ENCODE measurements at regions not wholly inside any gene's neighbourhood (a gene's known extent, or its start where the extent isn't known, plus 50 kb on each side); places are given as distances from the start of the nearest gene placed in this dataset.

GRCh38 chr3:150309257-150309542, 98.9 kb upstream of the TSC22D2 start:
- H3K27me3 Mint-ChIP-seq (ENCODE audit: low read depth in 3 of 3), result peaks cover 0 to 3% (median 0%) of the 10 kb centered on the region in 3 donors
- H3K4me1 ChIP-seq (ENCODE audit: control insufficient read depth in 1 of 2, insufficient read depth in 2 of 2, low read length in 2 of 2), result no peaks in the 10 kb centered on the region
- DNase-seq, result no peak
- peaks cover 0 to 2% (median 0%) of the 10 kb centered on the region in 7 donors for H3K9me3 Mint-ChIP-seq
- no peaks in the 10 kb centered on the region for H4K20me1 ChIP-seq (ENCODE audit: insufficient read depth, low read length)
- no peak overlapping the region for H3K27ac ChIP-seq (ENCODE audit: low read depth in 1 of 2, low read length in 2 of 2)
- no peak overlapping the region for H3K4me2 ChIP-seq (replicated peaks; ENCODE audit: extremely low read depth, low read length, poor library complexity, severe bottlenecking)
- no peak overlapping the region for H3K4me3 Mint-ChIP-seq
- no peaks in the 10 kb centered on the region for H3K9me3 ChIP-seq (replicated peaks in 1 of 2; ENCODE audit: control insufficient read depth in 1 of 2, insufficient read depth in 1 of 2, low read length in 2 of 2)
- H3K36me3 ChIP-seq (replicated peaks in 1 of 2; ENCODE audit: control insufficient read depth in 1 of 2, insufficient read depth in 2 of 2, low read length in 2 of 2), result no peaks in the 10 kb centered on the region
- intact Hi-C loops (cut with micrococcal nuclease), result no loop called here
- TF ChIP-seq, protein P1, sequence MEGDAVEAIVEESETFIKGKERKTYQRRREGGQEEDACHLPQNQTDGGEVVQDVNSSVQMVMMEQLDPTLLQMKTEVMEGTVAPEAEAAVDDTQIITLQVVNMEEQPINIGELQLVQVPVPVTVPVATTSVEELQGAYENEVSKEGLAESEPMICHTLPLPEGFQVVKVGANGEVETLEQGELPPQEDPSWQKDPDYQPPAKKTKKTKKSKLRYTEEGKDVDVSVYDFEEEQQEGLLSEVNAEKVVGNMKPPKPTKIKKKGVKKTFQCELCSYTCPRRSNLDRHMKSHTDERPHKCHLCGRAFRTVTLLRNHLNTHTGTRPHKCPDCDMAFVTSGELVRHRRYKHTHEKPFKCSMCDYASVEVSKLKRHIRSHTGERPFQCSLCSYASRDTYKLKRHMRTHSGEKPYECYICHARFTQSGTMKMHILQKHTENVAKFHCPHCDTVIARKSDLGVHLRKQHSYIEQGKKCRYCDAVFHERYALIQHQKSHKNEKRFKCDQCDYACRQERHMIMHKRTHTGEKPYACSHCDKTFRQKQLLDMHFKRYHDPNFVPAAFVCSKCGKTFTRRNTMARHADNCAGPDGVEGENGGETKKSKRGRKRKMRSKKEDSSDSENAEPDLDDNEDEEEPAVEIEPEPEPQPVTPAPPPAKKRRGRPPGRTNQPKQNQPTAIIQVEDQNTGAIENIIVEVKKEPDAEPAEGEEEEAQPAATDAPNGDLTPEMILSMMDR (IDR thresholded peaks at IDR 0.05), result no peak
- H3K4me1 Mint-ChIP-seq, result no peaks in the 10 kb centered on the region
- H3K79me2 ChIP-seq (ENCODE audit: insufficient read depth, low read length), result no peaks in the 10 kb centered on the region
- H3K4me3 ChIP-seq (replicated peaks in 1 of 3; ENCODE audit: low read depth in 2 of 3, low read length in 3 of 3), result no peak overlapping the region
- H3K36me3 Mint-ChIP-seq, result no peaks in the 10 kb centered on the region
- H3K27me3 ChIP-seq (ENCODE audit: control insufficient read depth in 2 of 2, insufficient read depth in 2 of 2, low read length in 2 of 2), result no peaks in the 10 kb centered on the region
- H3K27ac Mint-ChIP-seq, result no peak overlapping the region
- no peak overlapping the region for H2AFZ ChIP-seq (ENCODE audit: insufficient read depth, low read depth, low read length, poor library complexity, severe bottlenecking)
- H3K9ac ChIP-seq (ENCODE audit: insufficient read depth, low read length, poor library complexity, severe bottlenecking), result no peak overlapping the region

DNA sequence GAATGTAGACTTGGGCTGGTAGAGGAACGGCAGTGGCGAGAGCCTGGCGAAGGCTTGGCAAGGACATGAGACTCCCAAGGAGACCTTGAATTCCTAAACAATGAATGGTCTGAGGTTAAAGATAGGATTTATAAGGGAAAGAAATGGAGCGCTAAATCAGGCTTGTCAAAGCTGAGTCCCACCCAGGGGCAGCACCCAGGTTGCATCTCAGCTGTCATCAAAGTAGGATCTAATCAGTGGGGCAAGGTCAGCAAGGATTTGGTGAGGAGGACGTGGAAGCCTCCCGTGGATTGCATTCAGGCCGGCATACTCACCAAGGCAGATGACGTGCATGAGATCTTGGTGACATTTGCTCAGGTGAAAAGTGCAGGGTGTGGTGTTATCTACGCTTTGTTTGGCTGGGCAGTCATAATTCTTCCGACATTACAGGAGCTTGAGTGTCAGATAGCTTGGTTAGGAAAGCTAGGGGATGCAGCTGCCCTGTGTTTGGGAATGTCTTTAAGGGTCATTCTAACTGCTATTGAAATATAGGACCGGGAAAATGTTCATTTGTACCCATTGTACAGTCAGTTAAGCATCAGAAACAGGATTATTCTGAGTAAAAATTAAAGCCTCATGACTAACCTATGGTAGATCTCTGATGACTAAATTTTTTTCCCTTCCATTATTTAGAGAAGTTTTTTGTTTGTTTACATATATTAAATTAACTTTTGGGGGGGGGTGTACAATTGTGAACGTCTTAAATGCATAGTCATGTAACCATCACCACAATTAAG, 99.4 kb upstream of the TSC22D2 start:
- Mint-ChIP-seq H3K4me3 (no peak overlapping the region), H3K9me3 (peaks cover 0 to 2% (median 0%) of the 10 kb centered on the region in 7 donors), H3K4me1 (no peaks in the 10 kb centered on the region), H3K27ac (peak overlapping the region in 1 of 7 donors; percentile 2), H3K36me3 (no peaks in the 10 kb centered on the region), H3K27me3 (ENCODE audit: low read depth in 3 of 3) (peaks cover 0 to 3% (median 0%) of the 10 kb centered on the region in 3 donors)
- Histone ChIP-seq H2AFZ (ENCODE audit: insufficient read depth, low read depth, low read length, poor library complexity, severe bottlenecking) (no peak overlapping the region), H3K36me3 (replicated peaks in 1 of 2; ENCODE audit: control insufficient read depth in 1 of 2, insufficient read depth in 2 of 2, low read length in 2 of 2) (no peaks in the 10 kb centered on the region), H3K4me1 (ENCODE audit: control insufficient read depth in 1 of 2, insufficient read depth in 2 of 2, low read length in 2 of 2) (no peaks in the 10 kb centered on the region), H3K79me2 (ENCODE audit: insufficient read depth, low read length) (no peaks in the 10 kb centered on the region), H3K9ac (ENCODE audit: insufficient read depth, low read length, poor library complexity, severe bottlenecking) (no peak overlapping the region), H3K27me3 (ENCODE audit: control insufficient read depth in 2 of 2, insufficient read depth in 2 of 2, low read length in 2 of 2) (no peaks in the 10 kb centered on the region), H3K4me3 (replicated peaks in 1 of 3; ENCODE audit: low read depth in 2 of 3, low read length in 3 of 3) (no peak overlapping the region), H3K9me3 (replicated peaks in 1 of 2; ENCODE audit: control insufficient read depth in 1 of 2, insufficient read depth in 1 of 2, low read length in 2 of 2) (no peaks in the 10 kb centered on the region), H4K20me1 (ENCODE audit: insufficient read depth, low read length) (no peaks in the 10 kb centered on the region), H3K4me2 (replicated peaks; ENCODE audit: extremely low read depth, low read length, poor library complexity, severe bottlenecking) (no peak overlapping the region), H3K27ac (ENCODE audit: low read depth in 1 of 2, low read length in 2 of 2) (no peak overlapping the region)
- intact Hi-C loops (cut with micrococcal nuclease), result no loop called here
- WGBS (ENCODE audit: insufficient coverage), result 95% methylated on average over 9 of the region's 12 CpGs
- TF ChIP-seq, protein P1 (IDR thresholded peaks at IDR 0.05), result no peak
- DNase-seq, result no peak

Measured in CD14-positive monocyte (primary cell).